CD4-positive, CD25-positive, alpha-beta regulatory T cell (primary cell): ENCODE measurements at regions not wholly inside any gene's neighbourhood (a gene's known extent, or its start where the extent isn't known, plus 50 kb on each side); places are given as distances from the start of the nearest gene placed in this dataset.

Source experiments
- ATAC-seq, 2 donors: fragments of 150-1000 bp; cut with Tn5 transposase; one replicate each; pipeline ENCODE4 v1.10.0; 2021; ENCODE audit warnings: low read depth in 2 of 2, moderate number of reproducible peaks in 2 of 2, moderate library complexity in 1 of 2
- DNase-seq, 3 donors: peaks; one replicate each; pipeline versions ENCODE4 v3.0.0 to v3.0.0-alpha.2; 2012 to 2022; ENCODE audit warnings: mixed read lengths in 1 of 3
- H3K27ac ChIP-seq: one replicate; pipeline ENCODE4 v1.7.0; 2013; ENCODE audit warnings: mild to moderate bottlenecking, low read length; ENCODE audit not compliant: insufficient read depth, poor library complexity, severe bottlenecking
- H3K27me3 ChIP-seq: one replicate; pipeline ENCODE4 v1.7.0; 2013; ENCODE audit warnings: low read length; ENCODE audit not compliant: control insufficient read depth, insufficient read depth
- H3K36me3 ChIP-seq: one replicate; pipeline ENCODE4 v1.7.0; 2013; ENCODE audit warnings: mild to moderate bottlenecking, low read length, moderate library complexity; ENCODE audit not compliant: control insufficient read depth, insufficient read depth
- H3K4me1 ChIP-seq: 2 replicates; pipeline ENCODE4 v1.7.0; 2013; ENCODE audit warnings: mild to moderate bottlenecking, low read length; ENCODE audit not compliant: insufficient read depth, control insufficient read depth, poor library complexity, severe bottlenecking
- H3K4me3 ChIP-seq: one replicate; pipeline ENCODE4 v1.7.0; 2013; ENCODE audit warnings: low read depth, mild to moderate bottlenecking, low read length, moderate library complexity
- H3K9me3 ChIP-seq, 2 experiments: 1 replicate in 1 of 2; 2 replicates in 1 of 2; pipeline ENCODE4 v1.7.0; 2013; ENCODE audit warnings: low read length in 2 of 2, mild to moderate bottlenecking in 1 of 2, moderate library complexity in 1 of 2; ENCODE audit not compliant: control insufficient read depth in 2 of 2
- H3K27ac Mint-ChIP-seq, 3 donors: one replicate each; pipeline ENCODE4 v1.8.0; 2020 to 2022; ENCODE audit warnings: mild to moderate bottlenecking in 3 of 3, mixed read lengths in 3 of 3, moderate library complexity in 2 of 3
- H3K27me3 Mint-ChIP-seq: one replicate; pipeline ENCODE4 v1.8.0; 2022; ENCODE audit warnings: mild to moderate bottlenecking, mixed read lengths
- H3K36me3 Mint-ChIP-seq: one replicate; pipeline ENCODE4 v1.8.0; 2020; ENCODE audit warnings: mixed read lengths
- H3K4me1 Mint-ChIP-seq, 4 donors: one replicate each; pipeline ENCODE4 v1.8.0; 2020 to 2022; ENCODE audit warnings: mixed read lengths in 4 of 4, mild to moderate bottlenecking in 1 of 4
- H3K4me3 Mint-ChIP-seq, 4 donors: one replicate each; pipeline ENCODE4 v1.8.0; 2020 to 2022; ENCODE audit warnings: mild to moderate bottlenecking in 4 of 4, mixed read lengths in 4 of 4, moderate library complexity in 3 of 4
- H3K9me3 Mint-ChIP-seq, 7 donors: one replicate each; pipeline ENCODE4 v1.8.0; 2020 to 2022; ENCODE audit warnings: mixed read lengths in 7 of 7, mild to moderate bottlenecking in 3 of 7, moderate library complexity in 2 of 7

DNA sequence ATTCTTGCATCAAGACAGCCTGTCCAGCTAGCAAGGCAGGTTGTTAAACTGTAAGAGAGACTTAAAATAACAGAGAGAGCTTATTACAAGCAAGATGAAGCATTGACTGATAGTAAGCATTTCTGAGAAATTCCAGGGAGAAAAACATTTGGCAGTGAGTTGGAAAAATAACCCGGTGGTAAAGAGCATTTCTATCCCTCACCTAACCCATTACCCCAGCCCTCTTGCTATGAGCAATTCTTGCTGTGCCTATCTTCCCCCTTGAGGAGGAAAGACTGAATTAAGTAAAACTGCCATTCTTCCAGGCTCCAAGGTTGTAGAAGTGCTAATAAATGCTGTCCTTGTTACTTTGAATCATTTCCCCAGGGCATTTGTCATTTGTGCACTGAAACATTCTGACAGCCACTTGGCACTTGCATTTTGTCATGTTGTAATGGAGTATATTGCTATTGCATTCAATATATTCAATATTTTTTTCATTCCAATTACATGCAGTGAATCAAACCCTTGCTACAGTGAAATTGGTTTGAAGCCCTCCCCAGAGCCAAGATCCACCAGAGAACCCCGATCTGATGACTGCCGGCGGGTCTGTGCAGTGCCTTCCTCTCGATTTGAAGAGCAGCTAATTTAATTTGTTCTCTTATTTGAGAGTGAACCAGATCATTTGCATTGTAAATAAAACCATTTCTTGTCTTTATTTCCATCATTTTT lies 291.1 kb downstream of the HIVEP2 start:
- no peaks in the 10 kb centered on the region for H3K36me3 Mint-ChIP-seq
- H3K27me3 Mint-ChIP-seq = peaks cover 27% of the 10 kb centered on the region
- Histone ChIP-seq H3K4me3 (no peak overlapping the region), H3K4me1 (no peaks in the 10 kb centered on the region), H3K27me3 (peaks cover 8% of the 10 kb centered on the region), H3K36me3 (no peaks in the 10 kb centered on the region), H3K27ac (no peak overlapping the region), H3K9me3 (no peaks in the 10 kb centered on the region)
- no peak for ATAC-seq
- H3K4me1 Mint-ChIP-seq = no peaks in the 10 kb centered on the region
- no peak for DNase-seq
- H3K27ac Mint-ChIP-seq = no peak overlapping the region
- peaks cover 0 to 6% (median 0%) of the 10 kb centered on the region in 7 donors for H3K9me3 Mint-ChIP-seq
- H3K4me3 Mint-ChIP-seq = no peak overlapping the region

DNA sequence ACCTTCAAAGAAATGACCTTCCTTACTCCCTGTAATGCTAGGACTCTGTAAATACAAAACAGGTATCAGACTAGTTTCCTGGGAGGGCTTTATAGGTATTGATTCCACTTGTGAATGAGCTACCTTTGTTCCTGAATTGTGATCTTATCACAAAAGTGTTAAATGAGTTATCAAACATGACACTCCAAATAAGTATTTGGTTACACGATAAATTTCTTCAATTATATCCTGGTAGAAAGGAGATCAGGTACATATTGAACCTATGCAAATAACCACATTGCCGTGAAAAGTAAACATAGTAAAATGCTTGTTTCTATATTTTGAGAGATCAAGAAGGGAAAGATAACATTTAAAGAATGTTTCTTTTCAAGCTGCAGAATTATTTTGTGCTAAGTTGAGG lies 285.3 kb downstream of the HIVEP2 start:
- no peak for DNase-seq
- no peaks in the 10 kb centered on the region for H3K36me3 ChIP-seq
- peaks cover 19% of the 10 kb centered on the region for H3K27me3 ChIP-seq
- peaks cover 5% of the 10 kb centered on the region for H3K36me3 Mint-ChIP-seq
- H3K4me1 Mint-ChIP-seq = no peaks in the 10 kb centered on the region
- peaks cover 0 to 18% (median 9%) of the 10 kb centered on the region in 7 donors for H3K9me3 Mint-ChIP-seq
- peaks cover 26% of the 10 kb centered on the region for H3K27me3 Mint-ChIP-seq
- no peak overlapping the region for H3K27ac Mint-ChIP-seq
- no peaks in the 10 kb centered on the region for H3K4me1 ChIP-seq
- ATAC-seq = no peak
- H3K27ac ChIP-seq = no peak overlapping the region
- no peak overlapping the region for H3K4me3 ChIP-seq
- no peak overlapping the region for H3K4me3 Mint-ChIP-seq
- peaks cover 0 to 2% of the 10 kb centered on the region in 2 experiments for H3K9me3 ChIP-seq

DNA sequence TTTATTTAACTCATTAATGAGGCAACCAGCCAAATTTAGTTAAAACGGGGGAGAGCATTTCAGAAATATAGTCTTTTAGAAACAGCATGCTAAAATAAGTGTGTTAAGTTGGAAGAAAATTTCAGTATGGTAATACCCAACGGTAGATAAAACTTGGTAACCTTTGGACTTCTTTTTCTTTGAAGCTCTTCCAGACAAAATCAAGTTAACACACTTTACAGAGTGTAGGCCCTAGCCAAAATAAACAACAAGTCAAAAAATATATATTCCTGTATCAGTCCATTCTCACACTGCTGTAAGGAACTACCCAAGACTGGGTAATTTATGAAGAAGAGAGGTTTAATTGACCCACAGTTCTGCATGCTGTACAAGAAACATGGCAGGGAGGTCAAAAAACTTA lies 279.6 kb downstream of the HIVEP2 start:
- peaks cover 0 to 3% (median 1%) of the 10 kb centered on the region in 4 donors for H3K4me1 Mint-ChIP-seq
- no peak overlapping the region for H3K4me3 Mint-ChIP-seq

DNA sequence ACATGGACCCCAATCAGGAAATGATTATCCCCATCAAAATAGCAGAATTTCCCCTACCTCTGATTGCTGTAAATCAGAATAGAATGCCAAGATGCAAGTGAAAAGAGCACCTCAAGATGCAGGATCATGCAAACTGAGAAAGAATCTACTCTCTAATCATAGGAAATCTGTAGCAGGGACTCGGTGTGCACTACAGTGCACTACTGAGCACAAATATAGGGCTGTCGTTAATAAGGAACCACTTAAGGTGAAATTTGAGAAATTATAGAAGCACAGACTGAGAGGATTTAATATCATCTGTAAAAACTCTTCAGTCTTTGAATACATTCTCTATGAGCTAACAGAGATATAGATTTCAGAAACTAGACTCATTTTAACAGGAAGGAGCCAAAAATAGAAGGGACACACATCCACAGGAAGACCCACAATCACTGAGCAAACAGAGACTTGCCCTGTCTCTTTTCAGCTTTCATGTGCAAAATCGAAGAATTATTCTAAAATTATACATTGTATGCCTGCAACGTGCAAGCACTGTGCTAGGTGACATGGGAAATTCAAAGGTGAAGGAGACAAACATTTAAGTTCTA lies 278.3 kb downstream of the HIVEP2 start:
- peaks cover 2% of the 10 kb centered on the region for H3K27me3 Mint-ChIP-seq
- H3K9me3 ChIP-seq = peaks cover 0 to 2% of the 10 kb centered on the region in 2 experiments
- ATAC-seq (no peak), DNase-seq (no peak)
- H3K27ac Mint-ChIP-seq = no peak overlapping the region
- H3K27me3 ChIP-seq = peaks cover 10% of the 10 kb centered on the region
- H3K27ac ChIP-seq = no peak overlapping the region
- H3K4me1 Mint-ChIP-seq = peaks cover 0 to 3% (median 1%) of the 10 kb centered on the region in 4 donors
- no peaks in the 10 kb centered on the region for H3K36me3 ChIP-seq
- H3K36me3 Mint-ChIP-seq = peaks cover 5% of the 10 kb centered on the region
- H3K9me3 Mint-ChIP-seq = peaks cover 2 to 18% (median 9%) of the 10 kb centered on the region in 7 donors
- H3K4me1 ChIP-seq = no peaks in the 10 kb centered on the region
- H3K4me3 ChIP-seq = no peak overlapping the region
- no peak overlapping the region for H3K4me3 Mint-ChIP-seq

More for the DNA sequence above, 279.6 kb downstream of the HIVEP2 start:
- Histone ChIP-seq H3K27me3 (peaks cover 7% of the 10 kb centered on the region), H3K9me3 (peaks cover 0 to 2% of the 10 kb centered on the region in 2 experiments), H3K36me3 (no peaks in the 10 kb centered on the region), H3K27ac (no peak overlapping the region), H3K4me3 (no peak overlapping the region), H3K4me1 (no peaks in the 10 kb centered on the region)
- DNase-seq (no peak), ATAC-seq (no peak)
- H3K36me3 Mint-ChIP-seq = peaks cover 5% of the 10 kb centered on the region
- H3K27me3 Mint-ChIP-seq = no peaks in the 10 kb centered on the region
- no peak overlapping the region for H3K27ac Mint-ChIP-seq
- peaks cover 1 to 18% (median 9%) of the 10 kb centered on the region in 7 donors for H3K9me3 Mint-ChIP-seq

DNA sequence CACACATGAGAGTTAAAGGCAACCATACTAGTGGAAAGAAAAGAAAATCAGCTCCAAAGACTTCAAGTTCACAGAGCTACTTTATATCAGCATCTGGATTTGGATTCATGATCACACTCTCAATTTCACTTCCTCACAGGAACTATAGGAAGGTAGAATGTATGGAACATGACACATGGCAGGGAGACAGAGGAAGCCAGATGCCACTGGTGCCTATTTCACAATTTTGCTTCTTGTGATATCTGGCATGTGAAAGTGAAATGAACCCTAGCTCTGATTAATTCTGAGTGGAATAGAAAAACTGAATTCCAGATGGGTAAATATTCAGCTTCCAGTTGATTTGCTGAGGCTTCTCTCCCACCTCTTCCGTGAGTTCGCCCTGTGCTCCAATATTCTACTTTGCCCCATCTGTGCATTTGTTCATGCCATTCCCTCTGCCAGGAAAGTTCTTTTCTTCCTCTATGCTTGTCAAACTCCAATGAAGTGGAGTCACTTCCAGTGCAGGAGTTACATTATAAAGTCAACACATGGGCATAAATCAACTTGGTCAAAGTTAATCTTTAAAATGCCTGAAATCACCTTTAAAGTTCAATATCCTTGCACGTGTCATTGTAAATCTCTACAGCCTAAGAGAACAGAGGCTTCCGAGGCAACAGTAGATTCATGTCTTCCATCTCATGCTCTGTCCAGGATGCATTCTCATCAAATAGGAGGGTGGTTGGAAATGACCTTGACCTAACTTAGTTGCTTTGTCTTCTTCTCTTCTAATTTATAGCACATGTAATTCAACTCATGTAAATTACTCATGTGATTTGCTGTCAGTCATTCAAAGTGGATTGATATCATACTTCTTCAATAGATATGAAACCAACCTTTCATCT lies 275.3 kb downstream of the HIVEP2 start:
- no peaks in the 10 kb centered on the region for H3K4me1 ChIP-seq
- peaks cover 0 to 6% (median 0%) of the 10 kb centered on the region in 7 donors for H3K9me3 Mint-ChIP-seq
- H3K36me3 ChIP-seq = no peaks in the 10 kb centered on the region
- H3K36me3 Mint-ChIP-seq = no peaks in the 10 kb centered on the region
- H3K27ac ChIP-seq = no peak overlapping the region
- no peak overlapping the region for H3K4me3 Mint-ChIP-seq
- no peak overlapping the region for H3K4me3 ChIP-seq
- peak overlapping the region in 1 of 3 donors; percentile 45 for H3K27ac Mint-ChIP-seq
- peaks cover 10% of the 10 kb centered on the region for H3K27me3 Mint-ChIP-seq
- no peak for DNase-seq
- H3K9me3 ChIP-seq = no peaks in the 10 kb centered on the region
- ATAC-seq = no peak
- peaks cover 0 to 3% (median 1%) of the 10 kb centered on the region in 4 donors for H3K4me1 Mint-ChIP-seq
- peaks cover 11% of the 10 kb centered on the region for H3K27me3 ChIP-seq

DNA sequence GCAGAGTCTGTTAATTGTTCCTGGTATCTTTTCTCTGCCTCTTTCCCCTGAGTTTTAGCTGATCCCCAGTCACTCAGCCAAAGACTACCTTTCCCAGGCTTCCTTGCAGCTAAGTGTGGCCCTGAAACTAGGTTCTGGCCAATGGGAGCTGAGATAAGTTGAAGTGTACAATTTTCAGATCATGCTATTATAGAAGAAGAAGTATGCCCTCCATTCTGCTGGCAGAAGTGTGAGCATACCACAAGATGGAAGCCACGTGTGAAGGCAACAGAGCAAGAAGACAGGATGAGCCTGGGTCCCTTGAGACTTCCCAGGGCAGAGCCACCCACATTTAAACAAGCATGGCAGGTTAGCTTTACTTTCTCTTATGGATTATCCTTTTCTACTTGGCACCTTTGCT lies 273.2 kb downstream of the HIVEP2 start:
- no peaks in the 10 kb centered on the region for H3K36me3 ChIP-seq
- DNase-seq (no peak), ATAC-seq (no peak)

DNA sequence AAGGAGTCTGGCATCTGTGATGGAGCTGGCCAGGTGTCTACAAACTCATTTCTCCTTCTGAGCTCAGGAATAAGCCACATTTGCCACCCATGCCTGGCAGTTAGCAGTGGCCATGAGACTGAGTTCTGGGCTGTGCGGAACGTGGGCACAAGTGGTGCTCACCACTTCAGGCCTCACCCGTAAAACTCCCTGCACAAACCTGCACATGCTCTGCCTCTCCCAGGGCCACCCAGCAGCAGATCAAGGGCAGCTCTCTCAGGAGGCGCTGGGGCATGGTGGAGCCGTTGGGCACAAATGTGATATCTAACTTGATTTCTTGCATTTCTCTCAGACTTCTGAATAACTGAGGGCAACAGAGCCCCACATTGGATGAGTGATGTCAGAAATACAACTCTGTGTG lies 269.5 kb downstream of the HIVEP2 start:
- H3K36me3 Mint-ChIP-seq = no peaks in the 10 kb centered on the region
- no peak overlapping the region for H3K4me3 Mint-ChIP-seq
- H3K27ac ChIP-seq = no peak overlapping the region
- no peak for ATAC-seq
- H3K27me3 ChIP-seq = peaks cover 13% of the 10 kb centered on the region
- no peaks in the 10 kb centered on the region for H3K9me3 ChIP-seq
- H3K4me3 ChIP-seq = no peak overlapping the region
- H3K4me1 ChIP-seq = no peaks in the 10 kb centered on the region
- no peak for DNase-seq
- peaks cover 0 to 2% (median 0%) of the 10 kb centered on the region in 7 donors for H3K9me3 Mint-ChIP-seq
- peaks cover 0 to 9% (median 4%) of the 10 kb centered on the region in 4 donors for H3K4me1 Mint-ChIP-seq
- no peak overlapping the region for H3K27ac Mint-ChIP-seq
- H3K36me3 ChIP-seq = no peaks in the 10 kb centered on the region
- H3K27me3 Mint-ChIP-seq = peaks cover 18% of the 10 kb centered on the region

More for the DNA sequence above, 273.2 kb downstream of the HIVEP2 start:
- H3K27me3 Mint-ChIP-seq = peaks cover 15% of the 10 kb centered on the region
- no peak overlapping the region for H3K27ac ChIP-seq
- H3K4me3 ChIP-seq = no peak overlapping the region
- no peaks in the 10 kb centered on the region for H3K9me3 ChIP-seq
- no peaks in the 10 kb centered on the region for H3K4me1 ChIP-seq
- no peak overlapping the region for H3K27ac Mint-ChIP-seq
- no peaks in the 10 kb centered on the region for H3K36me3 Mint-ChIP-seq
- H3K4me3 Mint-ChIP-seq = no peak overlapping the region
- peaks cover 0 to 2% (median under 1%) of the 10 kb centered on the region in 4 donors for H3K4me1 Mint-ChIP-seq
- peaks cover 0 to 4% (median 0%) of the 10 kb centered on the region in 7 donors for H3K9me3 Mint-ChIP-seq
- H3K27me3 ChIP-seq = peaks cover 9% of the 10 kb centered on the region
